ENCODE measurements at regions not wholly inside any gene's neighbourhood (a gene's known extent, or its start where the extent isn't known, plus 50 kb on each side); places are given as distances from the start of the nearest gene placed in this dataset.

- peaks cover 2% of the 10 kb centered on the region for H3K9me3 Mint-ChIP-seq
- DNase-seq (ENCODE audit: low spot score) (no peak), ATAC-seq (no peak)
- H3K4me1 Mint-ChIP-seq (ENCODE audit: low read depth in 2 of 2): peaks cover 0 to 4% of the 10 kb centered on the region in 2 donors
- H3K36me3 Mint-ChIP-seq: no peaks in the 10 kb centered on the region
- H3K27me3 Mint-ChIP-seq: no peaks in the 10 kb centered on the region
- no peak overlapping the region for H3K27ac Mint-ChIP-seq
- H3K4me3 Mint-ChIP-seq: no peak overlapping the region
These were observed 579.2 kb upstream of the ZNF462 start for GRCh38 chr9:106283769-106284168.

DNA sequence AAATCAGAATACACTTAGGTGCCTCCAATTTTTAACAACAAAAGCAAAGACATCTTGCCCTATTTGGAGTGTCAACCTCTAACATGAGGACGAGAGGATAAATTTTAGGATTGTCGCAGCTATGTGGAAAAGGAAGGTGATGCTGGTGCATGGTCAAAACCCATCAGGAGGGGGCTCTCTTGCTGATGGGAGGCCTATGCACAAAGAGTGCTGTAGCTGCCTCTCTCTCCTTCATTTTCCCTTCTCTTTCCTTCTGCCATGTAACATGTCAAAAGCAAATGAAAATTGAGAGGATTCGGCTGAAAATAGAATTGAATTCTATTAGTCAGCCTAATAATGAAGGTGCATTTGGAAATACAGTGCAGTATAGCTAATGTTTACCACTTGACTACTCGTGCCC is 578.7 kb upstream of the ZNF462 start:
- peaks cover 2% of the 10 kb centered on the region for H3K9me3 Mint-ChIP-seq
- H3K4me3 Mint-ChIP-seq: no peak overlapping the region
- no peak overlapping the region for H3K27ac Mint-ChIP-seq
- H3K4me1 Mint-ChIP-seq (ENCODE audit: low read depth in 2 of 2): peaks cover 0 to 4% of the 10 kb centered on the region in 2 donors
- ATAC-seq (no peak), DNase-seq (ENCODE audit: low spot score) (no peak)
- no peaks in the 10 kb centered on the region for H3K36me3 Mint-ChIP-seq
- H3K27me3 Mint-ChIP-seq: no peaks in the 10 kb centered on the region

DNA sequence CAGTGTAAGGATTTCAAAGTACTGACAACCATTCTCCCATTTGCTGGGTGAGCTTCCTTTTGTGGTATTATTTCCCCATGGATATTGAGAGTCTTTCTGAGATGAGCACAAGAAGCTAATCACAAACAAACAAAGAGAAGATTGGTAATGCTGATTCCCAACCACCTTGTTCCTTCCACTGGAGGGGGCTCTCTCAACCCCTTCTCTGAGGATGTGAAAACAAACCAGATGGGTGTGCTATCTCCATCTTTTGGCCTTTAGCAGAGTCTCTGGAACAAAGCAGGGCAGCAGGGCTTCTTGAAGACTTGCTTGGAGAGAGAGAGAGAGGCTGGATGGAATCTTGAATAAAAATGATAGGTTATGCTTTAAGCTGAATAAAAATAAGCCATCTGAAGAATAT is 576.7 kb upstream of the ZNF462 start:
- DNase-seq (ENCODE audit: low spot score) (no peak), ATAC-seq (no peak)
- H3K9me3 Mint-ChIP-seq: no peaks in the 10 kb centered on the region
- H3K27ac Mint-ChIP-seq: peak overlapping the region in 1 of 2 donors; percentile 18
- peaks cover 0 to 4% of the 10 kb centered on the region in 2 donors for H3K4me1 Mint-ChIP-seq (ENCODE audit: low read depth in 2 of 2)
- no peaks in the 10 kb centered on the region for H3K27me3 Mint-ChIP-seq
- H3K36me3 Mint-ChIP-seq: peaks cover 5% of the 10 kb centered on the region
- no peak overlapping the region for H3K4me3 Mint-ChIP-seq

DNA sequence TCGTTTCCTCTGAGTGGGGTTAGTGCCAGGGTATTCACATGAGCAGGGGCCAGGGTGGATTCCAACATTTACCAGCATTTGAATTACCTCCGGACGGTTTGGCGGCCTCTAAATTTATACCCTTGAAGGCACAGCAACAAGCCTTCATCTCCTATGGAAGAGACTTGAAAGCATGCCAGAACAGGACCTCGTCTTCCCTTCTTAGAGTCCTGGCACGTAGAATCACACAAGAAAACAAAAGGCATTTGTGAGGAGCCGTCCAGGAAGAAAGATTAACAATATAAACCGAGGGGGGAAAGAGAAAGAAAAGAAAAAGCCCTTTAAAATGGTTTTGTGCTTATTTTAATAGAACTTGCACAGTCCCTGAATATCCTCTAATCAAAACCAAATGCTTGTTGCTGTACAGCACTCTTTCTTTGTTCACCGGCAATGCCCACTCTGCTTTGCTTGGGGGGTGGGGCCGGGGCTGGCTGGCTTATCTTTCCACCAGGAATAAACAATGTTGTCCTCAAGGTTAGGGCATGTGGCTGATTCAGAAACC is 575.8 kb upstream of the ZNF462 start:
- ATAC-seq: no peak
- H3K4me3 Mint-ChIP-seq: no peak overlapping the region

DNA sequence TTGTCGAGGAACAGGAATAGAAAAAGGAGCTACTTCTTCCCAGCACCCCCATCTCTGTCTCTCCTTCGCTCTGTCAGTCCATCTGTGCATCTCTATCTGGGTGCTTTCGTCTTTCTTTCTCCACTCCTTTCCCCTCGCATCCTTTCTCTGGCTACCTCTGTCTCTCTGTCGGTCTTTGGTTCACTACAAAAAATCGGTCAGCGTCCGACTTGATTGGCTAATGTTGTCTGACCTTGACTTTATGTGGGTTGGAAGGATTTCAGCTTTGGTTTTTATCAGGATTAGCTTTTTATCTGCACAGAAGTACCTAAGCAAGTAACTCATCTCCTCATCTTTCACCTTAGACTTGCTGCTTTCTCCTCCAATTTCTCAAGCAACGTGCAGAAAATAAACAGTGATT is 575.2 kb upstream of the ZNF462 start:
- DNase-seq (ENCODE audit: low spot score) (no peak), ATAC-seq (no peak)
- Mint-ChIP-seq H3K27ac (no peak overlapping the region), H3K27me3 (no peaks in the 10 kb centered on the region), H3K9me3 (no peaks in the 10 kb centered on the region), H3K4me1 (ENCODE audit: low read depth in 2 of 2) (peaks cover 0 to 4% of the 10 kb centered on the region in 2 donors), H3K36me3 (peaks cover 5% of the 10 kb centered on the region), H3K4me3 (no peak overlapping the region)

More for the DNA sequence above, 575.8 kb upstream of the ZNF462 start:
- no peak for DNase-seq (ENCODE audit: low spot score)
- H3K27ac Mint-ChIP-seq: no peak overlapping the region
- H3K4me1 Mint-ChIP-seq (ENCODE audit: low read depth in 2 of 2): peaks cover 0 to 4% of the 10 kb centered on the region in 2 donors
- peaks cover 5% of the 10 kb centered on the region for H3K36me3 Mint-ChIP-seq
- H3K27me3 Mint-ChIP-seq: no peaks in the 10 kb centered on the region
- H3K9me3 Mint-ChIP-seq: no peaks in the 10 kb centered on the region

DNA sequence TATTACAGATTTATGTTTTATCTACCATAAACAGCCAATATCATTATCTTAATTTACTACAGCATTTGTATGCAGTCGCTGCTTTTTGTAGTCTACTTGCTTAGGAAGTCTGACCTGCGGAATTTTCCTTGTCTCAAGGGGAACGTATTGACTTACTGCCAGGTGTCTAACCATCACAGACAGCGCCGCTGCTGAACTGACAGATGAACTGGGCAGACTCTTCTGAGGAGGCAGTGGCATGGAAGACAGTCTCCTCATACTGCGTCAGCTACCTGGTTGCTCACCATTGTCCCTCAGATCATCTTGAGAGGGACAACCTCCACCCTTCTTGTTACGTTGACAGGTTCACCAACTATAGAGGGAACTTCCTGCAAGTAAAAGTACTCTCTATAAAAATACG is 574.3 kb upstream of the ZNF462 start:
- Mint-ChIP-seq H3K4me1 (ENCODE audit: low read depth in 2 of 2) (peaks cover 0 to 4% of the 10 kb centered on the region in 2 donors), H3K27me3 (no peaks in the 10 kb centered on the region)

GRCh38 chr9:106291786-106292185 is 571.2 kb upstream of the ZNF462 start:
- Mint-ChIP-seq H3K4me3 (no peak overlapping the region), H3K27ac (no peak overlapping the region), H3K36me3 (peaks cover 5% of the 10 kb centered on the region), H3K9me3 (no peaks in the 10 kb centered on the region), H3K27me3 (no peaks in the 10 kb centered on the region), H3K4me1 (ENCODE audit: low read depth in 2 of 2) (no peaks in the 10 kb centered on the region)
- DNase-seq (ENCODE audit: low spot score) (no peak), ATAC-seq (no peak)

More for the DNA sequence above, 574.3 kb upstream of the ZNF462 start:
- H3K9me3 Mint-ChIP-seq: no peaks in the 10 kb centered on the region
- DNase-seq (ENCODE audit: low spot score): no peak
- H3K27ac Mint-ChIP-seq: no peak overlapping the region
- H3K4me3 Mint-ChIP-seq: no peak overlapping the region
- H3K36me3 Mint-ChIP-seq: peaks cover 5% of the 10 kb centered on the region
- ATAC-seq: no peak

DNA sequence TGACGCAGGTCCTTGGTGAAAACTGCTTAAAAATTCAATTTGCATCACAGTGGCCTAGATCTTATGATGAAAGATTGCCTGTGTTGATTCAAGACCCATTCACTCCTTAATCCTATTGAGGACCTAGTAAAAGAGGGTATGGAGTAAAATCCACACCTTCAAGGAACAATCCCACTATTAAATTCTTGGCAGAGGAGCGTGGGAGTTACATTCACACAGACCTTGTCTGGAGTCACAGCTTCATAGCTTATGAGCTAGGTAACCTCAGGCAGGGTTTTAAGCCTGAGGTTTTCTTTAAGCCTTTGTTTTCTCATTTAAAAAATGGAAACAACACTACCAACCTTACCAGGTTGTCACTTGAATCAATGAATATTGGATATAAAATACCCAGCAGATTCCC is 566.5 kb upstream of the ZNF462 start:
- Mint-ChIP-seq H3K36me3 (no peaks in the 10 kb centered on the region), H3K4me3 (no peak overlapping the region), H3K27me3 (no peaks in the 10 kb centered on the region), H3K9me3 (no peaks in the 10 kb centered on the region), H3K4me1 (ENCODE audit: low read depth in 2 of 2) (no peaks in the 10 kb centered on the region), H3K27ac (no peak overlapping the region)
- ATAC-seq: no peak
- DNase-seq (ENCODE audit: low spot score): no peak

DNA sequence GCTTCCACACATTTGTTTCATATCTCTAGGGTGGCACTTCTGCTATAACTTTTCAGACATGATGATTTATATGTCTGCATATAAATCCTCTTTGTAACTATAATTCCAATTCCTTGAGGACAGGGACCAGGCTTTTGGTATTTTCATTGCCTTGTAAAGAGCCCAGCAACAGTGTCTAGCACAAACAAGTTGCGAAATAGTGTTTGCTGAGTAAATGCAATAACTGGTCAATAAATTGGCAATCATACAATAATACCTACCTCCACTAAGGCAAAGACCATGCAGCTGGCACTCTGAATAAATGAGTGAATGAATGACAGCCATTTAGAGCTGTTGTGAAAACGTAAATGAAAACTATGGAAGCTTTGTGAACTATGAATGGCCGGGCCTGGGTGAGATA is 564.0 kb upstream of the ZNF462 start:
- ATAC-seq: no peak
- Mint-ChIP-seq H3K4me3 (no peak overlapping the region), H3K27ac (no peak overlapping the region), H3K4me1 (ENCODE audit: low read depth in 2 of 2) (no peaks in the 10 kb centered on the region), H3K27me3 (no peaks in the 10 kb centered on the region), H3K36me3 (peaks cover 4% of the 10 kb centered on the region), H3K9me3 (no peaks in the 10 kb centered on the region)
- DNase-seq (ENCODE audit: low spot score): no peak

GRCh38 chr9:106304401-106304920 is 558.5 kb upstream of the ZNF462 start:
- DNase-seq (ENCODE audit: low spot score) (no peak), ATAC-seq (no peak)
- no peak overlapping the region for H3K4me3 Mint-ChIP-seq
- no peak overlapping the region for H3K27ac Mint-ChIP-seq
- H3K36me3 Mint-ChIP-seq: peaks cover 4% of the 10 kb centered on the region
- H3K9me3 Mint-ChIP-seq: peaks cover 5% of the 10 kb centered on the region
- H3K4me1 Mint-ChIP-seq (ENCODE audit: low read depth in 2 of 2): peaks cover 28 to 34% of the 10 kb centered on the region in 2 donors
- H3K27me3 Mint-ChIP-seq: no peaks in the 10 kb centered on the region

DNA sequence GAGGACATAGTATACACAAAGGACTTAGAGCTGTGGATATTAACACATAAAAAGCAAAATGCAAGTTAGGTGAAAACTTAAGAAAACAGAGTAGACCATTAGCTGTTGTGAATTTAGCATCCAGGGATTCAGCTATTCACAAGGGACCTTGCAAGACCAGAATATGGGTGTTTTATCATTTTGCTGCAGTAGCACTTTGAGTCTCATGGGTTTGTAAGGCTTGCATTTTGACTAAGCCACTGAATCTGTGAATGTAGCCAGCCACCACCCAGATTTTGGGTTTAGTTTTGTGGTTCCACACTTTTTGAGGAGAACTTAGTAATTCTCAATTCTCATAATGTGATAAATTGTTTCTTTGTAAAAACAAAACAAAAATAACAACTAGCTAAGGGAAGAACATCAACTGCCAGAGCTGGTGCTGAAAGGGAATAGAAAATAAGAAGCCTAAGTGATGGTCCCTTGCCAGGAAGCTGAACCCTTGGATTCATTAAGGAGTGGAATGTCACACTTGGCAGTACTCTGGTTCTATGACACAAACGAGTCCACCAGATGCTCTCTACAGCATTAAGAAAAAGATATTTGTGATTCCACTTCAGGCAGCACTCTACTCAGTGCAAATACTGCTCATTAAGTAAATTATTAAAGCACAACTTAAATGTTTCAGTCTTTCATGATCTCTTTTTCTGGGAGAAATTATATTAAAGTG is 557.4 kb upstream of the ZNF462 start:
- Mint-ChIP-seq H3K4me3 (peak overlapping the region; percentile 32), H3K27me3 (no peaks in the 10 kb centered on the region), H3K9me3 (peaks cover 5% of the 10 kb centered on the region), H3K36me3 (peaks cover 6% of the 10 kb centered on the region), H3K27ac (peak overlapping the region; percentile 30 to 48), H3K4me1 (ENCODE audit: low read depth in 2 of 2) (peaks cover 39 to 45% of the 10 kb centered on the region in 2 donors)
- DNase-seq (ENCODE audit: low spot score) (no peak), ATAC-seq (peak; percentile 70 to 80)

- Mint-ChIP-seq H3K4me3 (peak overlapping the region; percentile 67), H3K27ac (peak overlapping the region; percentile 78 to 81), H3K4me1 (ENCODE audit: low read depth in 2 of 2) (peaks cover 52 to 58% of the 10 kb centered on the region in 2 donors), H3K36me3 (peaks cover 5% of the 10 kb centered on the region), H3K9me3 (peaks cover 5% of the 10 kb centered on the region), H3K27me3 (no peaks in the 10 kb centered on the region)
- DNase-seq (ENCODE audit: low spot score) (no peak), ATAC-seq (peak in 1 of 2 donors; percentile 47)
These were observed 555.3 kb upstream of the ZNF462 start for GRCh38 chr9:106307670-106308069.

GRCh38 chr9:106309925-106310324 is 553.0 kb upstream of the ZNF462 start:
- Mint-ChIP-seq H3K27ac (peak overlapping the region; percentile 93 to 94), H3K27me3 (no peaks in the 10 kb centered on the region), H3K36me3 (peaks cover 9% of the 10 kb centered on the region), H3K4me3 (peak overlapping the region; percentile 81), H3K4me1 (ENCODE audit: low read depth in 2 of 2) (peaks cover 64 to 74% of the 10 kb centered on the region in 2 donors), H3K9me3 (peaks cover 5% of the 10 kb centered on the region)
- DNase-seq (ENCODE audit: low spot score) (no peak), ATAC-seq (no peak)

GRCh38 chr9:106310782-106311181 is 552.2 kb upstream of the ZNF462 start:
- Mint-ChIP-seq H3K4me1 (ENCODE audit: low read depth in 2 of 2) (peaks cover 58 to 66% of the 10 kb centered on the region in 2 donors), H3K4me3 (peak overlapping the region; percentile 81), H3K27me3 (no peaks in the 10 kb centered on the region), H3K36me3 (peaks cover 9% of the 10 kb centered on the region), H3K9me3 (peaks cover 5% of the 10 kb centered on the region), H3K27ac (peak overlapping the region; percentile 93 to 94)
- DNase-seq (ENCODE audit: low spot score) (no peak), ATAC-seq (peak; percentile 86 to 91)

Data from natural killer cell treated with Interleukin-12 subunit alpha and Interleukin-12 subunit beta and Interleukin-15 and Interleukin-18, amount 100 ng/mL, for 72 hours (primary cell).